HEK293 (cell line): ENCODE measurements at regions not wholly inside any gene's neighbourhood (a gene's known extent, or its start where the extent isn't known, plus 50 kb on each side); places are given as distances from the start of the nearest gene placed in this dataset.

Experiments used
- CTCF ChIA-PET: fragments of 350-600 bp; formaldehyde crosslinking; extraction: SDS; loops from one replicate; lab custom pipeline; 2021; ENCODE audit warnings: antibody characterized with exemption; lab: Yijun Ruan, JAX
- POLR2A ChIA-PET: fragments of 300-600 bp; formaldehyde crosslinking; extraction: SDS; loops from one replicate; lab custom pipeline; 2020; ENCODE audit warnings: antibody characterized with exemption, inconsistent platforms; lab: Yijun Ruan, JAX
- H3K27ac ChIP-seq: fragments of 200-500 bp; sonication (Bioruptor generic); 2 replicates; pipeline ENCODE4 v1.5.1; 2014; ENCODE audit warnings: low read depth, low read length, control low read depth, inconsistent platforms; ENCODE audit errors: extremely low read depth
- H3K36me3 ChIP-seq, 2 experiments: fragments of 200-500 bp in 1 of 2; sonication (Bioruptor generic) in 1 of 2; 1 replicate in 1 of 2; 2 replicates in 1 of 2; pipeline ENCODE4 v1.5.1; 2014 to 2017; ENCODE audit warnings: inconsistent platforms in 2 of 2, low read length in 2 of 2; ENCODE audit not compliant: control insufficient read depth in 2 of 2, insufficient read depth in 1 of 2
- H3K4me1 ChIP-seq: fragments of 200-500 bp; sonication (Bioruptor generic); 2 replicates; pipeline ENCODE4 v1.5.1; 2014; ENCODE audit warnings: mild to moderate bottlenecking, low read length, inconsistent platforms; ENCODE audit not compliant: control insufficient read depth, insufficient read depth
- H3K4me3 ChIP-seq: 2 replicates; pipeline ENCODE4 v1.5.1; 2011; ENCODE audit warnings: low read depth, mild to moderate bottlenecking, control low read depth, low read length, moderate library complexity
- H3K9me3 ChIP-seq: fragments of 200-500 bp; sonication (Bioruptor generic); 2 replicates; pipeline ENCODE4 v1.5.1; 2014; ENCODE audit warnings: low read depth, low read length, inconsistent platforms; ENCODE audit not compliant: control insufficient read depth, insufficient read depth
- ZNF248 ChIP-seq: fragments of 450-650 bp; formaldehyde crosslinking; IDR thresholded peaks from 2 replicates; pipeline ENCODE4 v1.5.1; 2017; ENCODE audit warnings: missing biosample characterization, missing genetic modification characterization

DNA sequence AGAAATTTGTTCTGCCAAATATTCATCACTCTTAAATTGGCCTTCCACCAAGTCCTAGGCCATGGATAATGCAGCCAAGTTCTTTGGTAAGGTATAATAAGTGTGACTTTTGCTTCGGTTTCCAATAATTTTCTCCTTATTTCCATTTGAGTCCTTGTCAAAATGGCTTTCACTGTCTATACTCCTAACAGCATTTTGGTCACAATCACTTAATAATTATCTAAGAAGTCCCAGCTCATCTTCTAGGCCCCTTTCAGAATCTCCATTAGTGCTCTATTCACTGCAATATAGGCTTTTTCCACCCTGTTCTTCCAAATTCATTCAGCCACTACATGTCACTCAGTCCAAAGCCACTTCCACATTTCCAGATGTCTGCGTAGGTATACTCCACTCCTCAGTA is 51.0 kb upstream of the SPIN4 start:
- Histone ChIP-seq H3K27ac (no peak overlapping the region), H3K36me3 (no peaks in the 10 kb centered on the region), H3K9me3 (peaks cover 7% of the 10 kb centered on the region), H3K4me1 (no peaks in the 10 kb centered on the region)
- POLR2A ChIA-PET, result no interaction called here
- CTCF ChIA-PET, result no interaction called here
- no peak for TF ChIP-seq ZNF248 (tag by site-specific recombination)
- TF ChIP-seq, all 188 proteins: peak for 0
- no peak overlapping the region for H3K4me3 ChIP-seq
